ENCODE measurements at regions not wholly inside any gene's neighbourhood (a gene's known extent, or its start where the extent isn't known, plus 50 kb on each side); places are given as distances from the start of the nearest gene placed in this dataset.

DNA sequence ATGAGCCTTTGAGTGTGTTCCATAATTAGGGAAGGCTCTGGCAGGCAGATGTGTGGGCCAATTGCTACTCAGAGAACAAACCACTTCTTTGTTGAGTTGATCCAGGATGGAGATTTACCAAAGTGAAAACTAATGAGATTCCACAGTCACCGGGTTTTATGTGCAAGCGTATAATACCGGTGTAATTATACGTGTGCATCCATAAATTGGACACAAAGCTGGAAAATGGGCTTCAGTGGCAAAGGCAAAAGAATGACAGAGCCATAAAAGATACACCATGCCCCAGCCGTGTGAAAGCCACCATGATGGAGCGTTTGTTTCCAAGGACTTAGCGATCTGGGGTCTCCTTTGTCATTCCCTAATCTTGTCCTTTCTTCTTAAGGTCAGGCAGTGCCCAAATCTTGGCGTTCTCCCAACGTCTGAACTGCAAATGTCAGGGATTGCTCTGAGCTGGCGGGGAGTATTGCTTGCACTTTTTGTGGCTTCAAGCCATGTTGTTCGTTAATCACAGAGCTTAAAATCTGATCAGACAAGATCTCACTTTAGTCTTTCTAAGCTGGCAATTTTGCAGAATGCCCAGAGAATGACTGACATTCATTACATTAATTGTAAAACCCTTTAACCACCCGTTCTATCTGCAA, 70.1 kb downstream of the NPTX2 start:
- DNase-seq = no peak

DNA sequence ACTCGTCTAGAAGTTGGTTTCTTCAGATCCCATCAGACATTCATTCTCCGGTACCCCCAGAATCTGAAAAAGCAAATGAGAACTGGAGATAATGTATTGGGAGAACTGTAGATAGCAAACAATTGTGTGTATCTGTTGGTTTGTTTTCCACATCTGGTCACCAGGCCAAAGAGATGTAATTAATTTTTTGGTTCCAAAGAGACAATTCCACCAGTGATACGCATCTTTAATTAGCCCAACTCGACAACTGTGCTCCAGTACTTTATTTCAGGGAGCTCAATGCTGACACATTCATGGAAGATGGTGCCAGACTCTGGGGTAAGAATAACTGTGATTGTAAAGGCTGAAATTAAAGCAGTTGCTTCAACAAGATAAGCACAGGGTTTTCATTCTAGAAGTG, 74.5 kb downstream of the NPTX2 start:
- intact Hi-C loops (cut with DNase I) = no loop called here
- no peak for DNase-seq
- no peak for TF ChIP-seq CTCF (IDR thresholded peaks at IDR 0.05)
- Histone ChIP-seq H3K4me1 (no peaks in the 10 kb centered on the region), H3K9me3 (peaks cover 8% of the 10 kb centered on the region), H3K4me3 (no peak overlapping the region), H3K36me3 (no peaks in the 10 kb centered on the region), H3K27ac (no peak overlapping the region), H3K27me3 (no peaks in the 10 kb centered on the region)
- ATAC-seq = no peak

More for the DNA sequence above, 70.1 kb downstream of the NPTX2 start:
- Histone ChIP-seq H3K9me3 (no peaks in the 10 kb centered on the region), H3K36me3 (no peaks in the 10 kb centered on the region), H3K4me1 (no peaks in the 10 kb centered on the region), H3K27me3 (no peaks in the 10 kb centered on the region), H3K27ac (no peak overlapping the region), H3K4me3 (no peak overlapping the region)
- intact Hi-C loops (cut with DNase I) = no loop called here
- ATAC-seq = no peak
- no peak for TF ChIP-seq CTCF (IDR thresholded peaks at IDR 0.05)

DNA sequence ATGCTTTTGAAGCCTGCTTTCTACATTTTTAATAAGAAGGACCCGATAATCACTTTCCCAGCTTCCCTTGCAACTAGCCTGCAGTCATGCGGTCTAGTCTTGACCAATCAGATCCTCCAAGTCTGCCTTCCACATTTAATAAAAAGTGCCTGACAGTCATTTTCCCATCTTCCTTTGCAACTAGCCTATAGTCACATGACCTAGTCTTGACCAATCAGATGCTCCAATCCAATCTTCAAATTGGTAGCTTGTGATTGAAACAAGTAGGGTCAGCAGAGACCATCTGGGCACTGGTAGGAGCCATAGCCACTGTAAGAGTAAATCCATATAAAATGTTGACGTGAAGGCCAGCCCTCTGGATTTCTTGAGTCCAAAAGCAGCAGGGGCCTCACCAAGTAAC, 80.0 kb downstream of the NPTX2 start:
- Histone ChIP-seq H3K27me3 (no peaks in the 10 kb centered on the region), H3K36me3 (no peaks in the 10 kb centered on the region), H3K4me1 (no peaks in the 10 kb centered on the region), H3K4me3 (no peak overlapping the region), H3K9me3 (peaks cover 9% of the 10 kb centered on the region), H3K27ac (no peak overlapping the region)
- DNase-seq (no peak), ATAC-seq (no peak)
- intact Hi-C loops (cut with DNase I) = no loop called here
- TF ChIP-seq CTCF (IDR thresholded peaks at IDR 0.05) = no peak

DNA sequence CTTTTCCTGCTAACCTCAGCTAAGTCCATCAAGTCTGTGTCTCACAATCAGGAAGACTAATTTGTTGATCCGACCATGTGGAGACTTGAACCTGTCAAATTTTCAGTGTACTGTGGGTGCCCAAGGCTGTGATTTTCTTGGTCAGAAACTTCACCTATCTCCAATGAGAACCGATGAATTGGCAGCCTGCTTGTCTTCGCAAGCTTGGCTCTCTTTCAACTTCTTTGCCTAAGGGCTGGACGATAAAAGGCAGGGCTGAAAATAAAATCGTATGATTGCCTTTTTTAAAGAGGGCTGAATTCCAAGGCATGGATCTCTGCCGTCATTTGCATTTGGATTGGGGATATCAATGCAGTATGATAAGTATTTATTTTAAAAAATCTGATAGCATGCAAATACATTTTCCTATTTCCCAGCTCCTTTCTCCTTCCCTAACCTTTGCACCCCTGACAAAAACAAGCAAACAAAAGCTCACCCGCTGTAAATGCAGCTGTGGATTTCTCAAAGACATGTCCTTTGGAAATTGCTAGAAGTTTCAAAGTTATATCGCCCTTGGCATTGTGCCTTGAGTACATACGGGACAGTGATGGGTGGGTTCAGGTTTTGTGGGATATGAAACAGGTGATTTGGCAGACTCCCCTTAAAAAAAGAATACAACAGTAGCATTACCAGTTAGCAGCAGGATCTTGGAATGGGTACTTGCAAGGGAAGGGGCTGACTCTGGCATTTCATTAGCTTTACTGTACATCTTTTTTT, 80.6 kb downstream of the NPTX2 start:
- peaks cover 9% of the 10 kb centered on the region for H3K9me3 ChIP-seq
- H3K36me3 ChIP-seq = no peaks in the 10 kb centered on the region
- intact Hi-C loops (cut with DNase I) = no loop called here
- H3K4me3 ChIP-seq = no peak overlapping the region
- H3K27ac ChIP-seq = no peak overlapping the region
- TF ChIP-seq CTCF (IDR thresholded peaks at IDR 0.05) = no peak
- no peaks in the 10 kb centered on the region for H3K27me3 ChIP-seq
- DNase-seq (no peak), ATAC-seq (no peak)
- no peaks in the 10 kb centered on the region for H3K4me1 ChIP-seq

GRCh38 chr7:98698976-98699375, 81.9 kb downstream of the NPTX2 start:
- no peak overlapping the region for H3K27ac ChIP-seq
- no peaks in the 10 kb centered on the region for H3K36me3 ChIP-seq
- ATAC-seq = no peak
- intact Hi-C loops (cut with DNase I) = no loop called here
- no peaks in the 10 kb centered on the region for H3K4me1 ChIP-seq
- H3K4me3 ChIP-seq = no peak overlapping the region
- peaks cover 9% of the 10 kb centered on the region for H3K9me3 ChIP-seq
- no peak for DNase-seq
- H3K27me3 ChIP-seq = no peaks in the 10 kb centered on the region
- no peak for TF ChIP-seq CTCF (IDR thresholded peaks at IDR 0.05)
